GM10248 (cell line): ENCODE measurements at regions not wholly inside any gene's neighbourhood (a gene's known extent, or its start where the extent isn't known, plus 50 kb on each side); places are given as distances from the start of the nearest gene placed in this dataset.

Source experiments
- CTCF ChIA-PET: fragments of 300-600 bp; sonication (Branson Sonifier 250); formaldehyde crosslinking; extraction: SDS; loops from one replicate; lab custom pipeline; 2021; ENCODE audit warnings: antibody characterized with exemption; lab: Yijun Ruan, JAX
- POLR2A ChIA-PET: fragments of 350-650 bp; sonication (Branson Sonifier 250); formaldehyde crosslinking; extraction: SDS; loops from one replicate; lab custom pipeline; 2020; ENCODE audit warnings: antibody characterized with exemption; lab: Yijun Ruan, JAX
- DNase-seq: peaks from one replicate; pipeline ENCODE4 v3.0.0; 2012; ENCODE audit errors: extremely low spot score
- CTCF ChIP-seq: IDR thresholded peaks from 2 replicates; pipeline ENCODE4 v1.5.1; 2012; ENCODE audit warnings: mild to moderate bottlenecking, low read depth; ENCODE audit errors: extremely low read depth, missing control alignments, control extremely low read depth

- DNase-seq, result no peak
- TF ChIP-seq CTCF, result no peak
- ChIA-PET POLR2A (no interaction called here), CTCF (interaction anchor here (1.0 to 1.2 kb wide), 2 partner anchors 9 to 32 kb away, joined by 3 read pairs; no protein-coding TSS in a partner anchor)
Measured at GRCh38 chr10:70958396-70958795, 70.0 kb upstream of the PCBD1 start.

GRCh38 chr10:70960316-70960715, 72.0 kb upstream of the PCBD1 start:
- TF ChIP-seq CTCF, result no peak
- CTCF ChIA-PET, result no interaction called here

GRCh38 chr10:70960783-70961570, 72.6 kb upstream of the PCBD1 start:
- no peak for TF ChIP-seq CTCF
- POLR2A ChIA-PET, result no interaction called here
- DNase-seq, result no peak
- CTCF ChIA-PET, result no interaction called here

More at GRCh38 chr10:70960316-70960715, 72.0 kb upstream of the PCBD1 start:
- no peak for DNase-seq
- POLR2A ChIA-PET, result no interaction called here

GRCh38 chr10:70962686-70963085, 74.3 kb upstream of the PCBD1 start:
- no peak for DNase-seq
- POLR2A ChIA-PET, result no interaction called here
- CTCF ChIA-PET, result no interaction called here
- no peak for TF ChIP-seq CTCF

GRCh38 chr10:70963271-70963670, 74.9 kb upstream of the PCBD1 start:
- POLR2A ChIA-PET, result no interaction called here
- CTCF ChIA-PET, result no interaction called here
- no peak for TF ChIP-seq CTCF
- no peak for DNase-seq

GRCh38 chr10:70964245-70964644, 75.9 kb upstream of the PCBD1 start:
- no peak for DNase-seq
- CTCF ChIA-PET, result interaction anchor here (0.9 kb wide), 1 partner anchor 9 kb away, joined by 3 read pairs; no protein-coding TSS in a partner anchor
- POLR2A ChIA-PET, result no interaction called here
- no peak for TF ChIP-seq CTCF
